PC-9 (cell line): ENCODE measurements at regions not wholly inside any gene's neighbourhood (a gene's known extent, or its start where the extent isn't known, plus 50 kb on each side); places are given as distances from the start of the nearest gene placed in this dataset.

ENCODE experiments used
- CTCF ChIP-seq: fragments of 200-600 bp; sonication (generic); conservative IDR thresholded peaks from 2 replicates; pipeline ENCODE4 v1.6.1; 2017; ENCODE audit warnings: mixed run types, antibody characterized with exemption, mild to moderate bottlenecking, moderate library complexity
- EZH2 ChIP-seq: fragments of 200-600 bp; sonication (generic); IDR thresholded peaks from 2 replicates; pipeline ENCODE4 v1.8.0; 2017; ENCODE audit warnings: antibody characterized with exemption, low read depth

- TF ChIP-seq CTCF, result no peak
- no peak for TF ChIP-seq EZH2
Measured at GRCh38 chr5:26323794-26324193, 714.6 kb downstream of the CDH9 start.
